ENCODE measurements at regions not wholly inside any gene's neighbourhood (a gene's known extent, or its start where the extent isn't known, plus 50 kb on each side); places are given as distances from the start of the nearest gene placed in this dataset.

DNA sequence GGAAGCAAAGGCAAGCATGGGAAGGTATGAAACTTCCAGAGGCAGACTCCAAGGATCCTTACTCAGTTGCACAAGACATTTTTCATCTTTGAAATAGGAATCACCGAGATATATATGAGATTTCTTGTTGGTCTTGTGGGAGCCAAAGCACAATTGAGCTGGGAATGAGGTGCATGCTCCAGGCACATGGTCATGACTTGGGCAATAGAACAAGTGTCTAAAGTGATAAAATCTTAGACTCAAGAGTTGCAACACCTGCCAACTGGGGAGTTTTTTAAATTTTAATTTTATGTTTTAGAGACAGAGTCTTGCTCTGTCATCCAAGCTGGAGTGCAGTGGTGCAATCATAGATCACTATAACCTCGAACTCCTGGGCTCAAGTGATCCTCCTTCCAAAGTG is 169.5 kb upstream of the ADCY1 start:
- TF ChIP-seq, protein P1, sequence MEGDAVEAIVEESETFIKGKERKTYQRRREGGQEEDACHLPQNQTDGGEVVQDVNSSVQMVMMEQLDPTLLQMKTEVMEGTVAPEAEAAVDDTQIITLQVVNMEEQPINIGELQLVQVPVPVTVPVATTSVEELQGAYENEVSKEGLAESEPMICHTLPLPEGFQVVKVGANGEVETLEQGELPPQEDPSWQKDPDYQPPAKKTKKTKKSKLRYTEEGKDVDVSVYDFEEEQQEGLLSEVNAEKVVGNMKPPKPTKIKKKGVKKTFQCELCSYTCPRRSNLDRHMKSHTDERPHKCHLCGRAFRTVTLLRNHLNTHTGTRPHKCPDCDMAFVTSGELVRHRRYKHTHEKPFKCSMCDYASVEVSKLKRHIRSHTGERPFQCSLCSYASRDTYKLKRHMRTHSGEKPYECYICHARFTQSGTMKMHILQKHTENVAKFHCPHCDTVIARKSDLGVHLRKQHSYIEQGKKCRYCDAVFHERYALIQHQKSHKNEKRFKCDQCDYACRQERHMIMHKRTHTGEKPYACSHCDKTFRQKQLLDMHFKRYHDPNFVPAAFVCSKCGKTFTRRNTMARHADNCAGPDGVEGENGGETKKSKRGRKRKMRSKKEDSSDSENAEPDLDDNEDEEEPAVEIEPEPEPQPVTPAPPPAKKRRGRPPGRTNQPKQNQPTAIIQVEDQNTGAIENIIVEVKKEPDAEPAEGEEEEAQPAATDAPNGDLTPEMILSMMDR (IDR thresholded peaks at IDR 0.05) = no peak
- no peak for TF ChIP-seq POLR2A (IDR thresholded peaks at IDR 0.05)

Measured in uterus (tissue), 2 donors.